HL-60 (cell line): ENCODE measurements at regions not wholly inside any gene's neighbourhood (a gene's known extent, or its start where the extent isn't known, plus 50 kb on each side); places are given as distances from the start of the nearest gene placed in this dataset.

Experiments used
- DNase-seq, 2 experiments: peaks; one replicate each; pipeline ENCODE4 v3.0.0-alpha.2; 2010 to 2020; ENCODE audit warnings: low read depth in 1 of 2, low spot score in 1 of 2
- H3K27ac ChIP-seq: fragments of 250-450 bp; sonication (Bioruptor Pico); replicated peaks from 2 replicates; pipeline ENCODE4 v1.5.1; 2020; ENCODE audit warnings: mild to moderate bottlenecking, moderate library complexity
- H3K27me3 ChIP-seq: fragments of 250-450 bp; sonication (Bioruptor Pico); 2 replicates; pipeline ENCODE4 v1.5.1; 2021; ENCODE audit warnings: mild to moderate bottlenecking, moderate library complexity; ENCODE audit not compliant: insufficient read depth, poor library complexity, severe bottlenecking
- H3K4me3 ChIP-seq: replicated peaks from 2 replicates; pipeline ENCODE4 v1.5.1; 2011; ENCODE audit warnings: mild to moderate bottlenecking, control low read depth, low read length; ENCODE audit not compliant: insufficient read depth
- GABPA ChIP-seq: IDR thresholded peaks from 2 replicates; pipeline ENCODE4 v1.6.1; 2012; ENCODE audit warnings: low read depth
- POLR2AphosphoS5 ChIP-seq: IDR thresholded peaks from 2 replicates; pipeline ENCODE4 v1.6.1; 2012; ENCODE audit warnings: low read depth
- REST ChIP-seq: IDR thresholded peaks from 2 replicates; pipeline ENCODE4 v1.6.1; 2012; ENCODE audit warnings: low read depth; ENCODE audit not compliant: insufficient replicate concordance
- SPI1 ChIP-seq: IDR thresholded peaks from 2 replicates; pipeline ENCODE4 v1.6.1; 2012; ENCODE audit warnings: low read depth, mild to moderate bottlenecking, borderline replicate concordance
- TF ChIP-seq, protein P1 (sequence below): IDR thresholded peaks from one replicate; pipeline ENCODE4 v1.5.1; 2011; ENCODE audit warnings: low read length, control low read depth, inconsistent platforms; ENCODE audit not compliant: insufficient read depth

DNA sequence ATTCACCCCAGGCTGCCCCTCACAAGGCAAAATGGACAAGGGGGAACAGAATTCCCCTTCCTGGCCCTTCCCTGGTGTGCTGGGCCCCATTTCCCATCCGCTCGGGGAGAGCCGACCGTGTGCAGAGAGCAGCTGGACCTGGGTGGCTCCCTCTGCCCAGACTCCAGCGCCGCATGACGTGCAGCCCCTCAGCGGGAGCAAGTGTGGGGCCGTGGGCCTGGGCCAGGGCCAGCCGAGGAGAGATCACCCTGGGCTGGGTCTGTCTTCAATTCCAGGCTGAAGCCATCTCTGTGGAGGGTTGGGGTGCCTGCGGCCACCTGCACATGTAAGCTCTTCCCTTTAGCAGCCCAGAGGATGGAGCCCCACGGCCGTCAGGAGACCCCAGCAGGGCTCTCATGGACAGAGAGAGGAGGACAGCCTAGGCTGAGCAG, 241.8 kb downstream of the TTLL2 start:
- no peak overlapping the region for H3K27ac ChIP-seq
- no peak overlapping the region for H3K4me3 ChIP-seq
- DNase-seq, result no peak
- no peak for TF ChIP-seq SPI1
- TF ChIP-seq REST, result no peak
- no peak for TF ChIP-seq POLR2AphosphoS5
- TF ChIP-seq GABPA, result no peak
- TF ChIP-seq, protein P1, sequence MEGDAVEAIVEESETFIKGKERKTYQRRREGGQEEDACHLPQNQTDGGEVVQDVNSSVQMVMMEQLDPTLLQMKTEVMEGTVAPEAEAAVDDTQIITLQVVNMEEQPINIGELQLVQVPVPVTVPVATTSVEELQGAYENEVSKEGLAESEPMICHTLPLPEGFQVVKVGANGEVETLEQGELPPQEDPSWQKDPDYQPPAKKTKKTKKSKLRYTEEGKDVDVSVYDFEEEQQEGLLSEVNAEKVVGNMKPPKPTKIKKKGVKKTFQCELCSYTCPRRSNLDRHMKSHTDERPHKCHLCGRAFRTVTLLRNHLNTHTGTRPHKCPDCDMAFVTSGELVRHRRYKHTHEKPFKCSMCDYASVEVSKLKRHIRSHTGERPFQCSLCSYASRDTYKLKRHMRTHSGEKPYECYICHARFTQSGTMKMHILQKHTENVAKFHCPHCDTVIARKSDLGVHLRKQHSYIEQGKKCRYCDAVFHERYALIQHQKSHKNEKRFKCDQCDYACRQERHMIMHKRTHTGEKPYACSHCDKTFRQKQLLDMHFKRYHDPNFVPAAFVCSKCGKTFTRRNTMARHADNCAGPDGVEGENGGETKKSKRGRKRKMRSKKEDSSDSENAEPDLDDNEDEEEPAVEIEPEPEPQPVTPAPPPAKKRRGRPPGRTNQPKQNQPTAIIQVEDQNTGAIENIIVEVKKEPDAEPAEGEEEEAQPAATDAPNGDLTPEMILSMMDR, result no peak
- H3K27me3 ChIP-seq, result no peaks in the 10 kb centered on the region

GRCh38 chr6:167567142-167568033, 242.5 kb downstream of the TTLL2 start:
- DNase-seq, result no peak
- TF ChIP-seq SPI1, result no peak
- no peak for TF ChIP-seq REST
- TF ChIP-seq, protein P1, result no peak
- no peak for TF ChIP-seq POLR2AphosphoS5
- TF ChIP-seq GABPA, result no peak
- Histone ChIP-seq H3K27me3 (no peaks in the 10 kb centered on the region), H3K4me3 (no peak overlapping the region), H3K27ac (no peak overlapping the region)

- no peak for TF ChIP-seq POLR2AphosphoS5
- TF ChIP-seq REST, result no peak
- no peak for TF ChIP-seq GABPA
- TF ChIP-seq, protein P1, result no peak
- no peak for TF ChIP-seq SPI1
- Histone ChIP-seq H3K4me3 (no peak overlapping the region), H3K27me3 (no peaks in the 10 kb centered on the region), H3K27ac (no peak overlapping the region)
- no peak for DNase-seq
These were observed 243.6 kb downstream of the TTLL2 start for GRCh38 chr6:167568407-167569024.
